CD4-positive, alpha-beta memory T cell (primary cell): ENCODE measurements at regions not wholly inside any gene's neighbourhood (a gene's known extent, or its start where the extent isn't known, plus 50 kb on each side); places are given as distances from the start of the nearest gene placed in this dataset.
"Not testable (repeated sequence)": the region's sequence is repeated elsewhere in the genome, so short reads cannot be mapped to it uniquely, and the experiment has no call there.

ENCODE experiments used
- CTCF ChIA-PET: fragments of 350-600 bp; sonication (Branson Sonifier 250); formaldehyde crosslinking; loops from one replicate; lab custom pipeline; 2021; ENCODE audit warnings: inconsistent platforms; ENCODE audit not compliant: partially characterized antibody; lab: Charles Lee
- POLR2A ChIA-PET: fragments of 350-600 bp; sonication (Branson Sonifier 250); formaldehyde crosslinking; loops from one replicate; lab custom pipeline; 2021; ENCODE audit not compliant: partially characterized antibody; lab: Charles Lee
- DNase-seq, 5 donors: peaks; one replicate each; pipeline versions ENCODE4 v3.0.0 to v3.0.0-alpha.2; 2020 to 2022; ENCODE audit warnings: mixed read lengths in 1 of 5
- H3K27ac ChIP-seq: one replicate; pipeline ENCODE4 v1.7.0; 2013; ENCODE audit warnings: low read depth, low read length
- H3K27me3 ChIP-seq: 2 replicates; pipeline ENCODE4 v1.7.0; 2013; ENCODE audit warnings: mild to moderate bottlenecking, low read length, moderate library complexity; ENCODE audit not compliant: insufficient read depth
- H3K36me3 ChIP-seq: 2 replicates; pipeline ENCODE4 v1.7.0; 2013; ENCODE audit warnings: mild to moderate bottlenecking, low read length, moderate library complexity; ENCODE audit not compliant: insufficient read depth
- H3K4me1 ChIP-seq: 2 replicates; pipeline ENCODE4 v1.7.0; 2013; ENCODE audit warnings: mild to moderate bottlenecking, low read length, moderate library complexity; ENCODE audit not compliant: insufficient read depth
- H3K4me3 ChIP-seq, 2 donors: one replicate each; pipeline ENCODE4 v1.7.0; 2013; ENCODE audit warnings: low read length in 2 of 2, mild to moderate bottlenecking in 1 of 2
- H3K9me3 ChIP-seq, 2 donors: one replicate each; pipeline ENCODE4 v1.7.0; 2013; ENCODE audit warnings: low read length in 2 of 2, control low read depth in 1 of 2; ENCODE audit not compliant: control insufficient read depth in 1 of 2
- H3K27ac Mint-ChIP-seq, 7 donors: one replicate each; pipeline ENCODE4 v1.8.0; 2020 to 2021; ENCODE audit warnings: mixed read lengths in 7 of 7, mild to moderate bottlenecking in 6 of 7, inconsistent platforms in 3 of 7, moderate library complexity in 3 of 7
- H3K27me3 Mint-ChIP-seq, 2 donors: one replicate each; pipeline ENCODE4 v1.8.0; 2020 to 2021; ENCODE audit warnings: mixed read lengths in 2 of 2
- H3K36me3 Mint-ChIP-seq, 2 donors: one replicate each; pipeline ENCODE4 v1.8.0; 2020 to 2021; ENCODE audit warnings: mixed read lengths in 2 of 2, inconsistent platforms in 1 of 2, mild to moderate bottlenecking in 1 of 2
- H3K4me1 Mint-ChIP-seq, 4 donors: one replicate each; pipeline ENCODE4 v1.8.0; 2020 to 2021; ENCODE audit warnings: mixed read lengths in 4 of 4, mild to moderate bottlenecking in 1 of 4
- H3K4me3 Mint-ChIP-seq, 8 donors: one replicate each; pipeline ENCODE4 v1.8.0; 2020 to 2021; ENCODE audit warnings: mixed read lengths in 8 of 8, mild to moderate bottlenecking in 7 of 8, moderate library complexity in 6 of 8, inconsistent platforms in 3 of 8
- H3K9me3 Mint-ChIP-seq, 8 donors: one replicate each; pipeline ENCODE4 v1.8.0; 2020 to 2021; ENCODE audit warnings: mixed read lengths in 8 of 8, mild to moderate bottlenecking in 5 of 8, inconsistent platforms in 3 of 8, moderate library complexity in 1 of 8
- intact Hi-C: fragments of 100-400 bp; cut with micrococcal nuclease; formaldehyde crosslinking; loops from one replicate; pipeline ENCODE4 v1.15.1; 2023

DNA sequence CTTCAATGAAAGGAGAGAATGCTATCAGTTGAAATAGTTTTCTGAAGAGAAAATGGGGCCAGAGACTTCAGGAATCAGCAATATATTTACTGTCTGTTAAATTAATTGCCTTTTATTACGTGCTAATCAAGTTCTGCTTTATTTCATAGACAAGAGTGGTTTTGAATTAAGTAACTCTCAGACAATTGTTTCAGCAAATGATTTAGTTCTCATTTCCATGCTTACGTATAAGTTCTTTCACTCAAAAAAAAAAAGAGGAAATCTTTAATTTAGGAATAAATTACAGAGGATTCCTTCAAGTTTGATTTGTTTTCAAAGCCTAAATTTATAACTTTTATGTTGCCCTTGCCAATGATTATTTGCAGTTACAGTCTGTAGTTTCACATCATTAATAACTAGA, 163.5 kb downstream of the SPATA31A6 start:
- H3K36me3 Mint-ChIP-seq, DNase-seq, H3K4me3 Mint-ChIP-seq, H3K36me3 ChIP-seq, H3K27me3 ChIP-seq, H3K4me3 ChIP-seq, POLR2A ChIA-PET, intact Hi-C loops, H3K4me1 ChIP-seq, H3K27me3 Mint-ChIP-seq, H3K4me1 Mint-ChIP-seq, H3K9me3 Mint-ChIP-seq, H3K27ac Mint-ChIP-seq, H3K27ac ChIP-seq, H3K9me3 ChIP-seq, CTCF ChIA-PET: not testable (repeated sequence)

DNA sequence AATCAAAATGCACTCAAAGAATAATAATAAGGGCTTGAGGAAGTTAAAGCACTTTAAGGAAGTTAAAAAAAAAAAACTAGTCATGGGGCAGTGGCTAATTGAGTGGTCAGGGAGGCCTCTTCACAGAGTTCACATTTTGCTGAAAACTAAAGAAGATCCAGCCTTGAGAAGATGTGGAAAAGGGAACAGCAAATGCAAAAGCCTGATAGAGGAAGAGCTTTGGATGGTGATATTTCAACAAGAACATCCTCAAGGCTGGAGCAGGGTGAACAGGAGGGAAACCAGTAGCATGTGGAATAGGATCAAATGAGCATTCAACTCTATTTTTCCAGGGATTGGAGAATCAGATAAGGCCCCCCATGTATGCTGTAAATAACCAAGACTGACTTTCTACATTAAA, 165.7 kb downstream of the SPATA31A6 start:
- intact Hi-C loops, H3K4me3 Mint-ChIP-seq, H3K27ac ChIP-seq, H3K36me3 Mint-ChIP-seq, H3K27ac Mint-ChIP-seq, DNase-seq, H3K4me1 ChIP-seq, H3K4me1 Mint-ChIP-seq, H3K9me3 ChIP-seq, H3K27me3 Mint-ChIP-seq, H3K27me3 ChIP-seq, H3K36me3 ChIP-seq, POLR2A ChIA-PET, H3K4me3 ChIP-seq, CTCF ChIA-PET, H3K9me3 Mint-ChIP-seq: not testable (repeated sequence)

DNA sequence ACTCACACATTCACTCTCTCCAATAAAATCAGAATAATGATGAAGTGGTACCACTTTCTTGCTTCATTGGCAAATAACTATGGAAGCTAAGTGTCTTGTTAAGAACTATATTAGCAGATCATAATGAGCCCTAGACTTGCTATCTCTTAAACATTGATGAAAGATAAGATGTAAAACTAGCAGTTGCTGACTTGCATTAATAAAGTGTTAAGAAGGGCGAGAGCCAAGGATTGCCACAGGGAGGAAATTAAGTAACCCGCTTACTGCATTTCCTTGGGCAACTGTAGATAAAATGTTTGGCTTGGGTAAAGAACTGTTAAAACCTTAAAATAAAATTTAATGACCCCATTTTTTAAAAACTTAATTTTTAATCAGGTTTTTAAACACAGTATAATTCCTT, 167.0 kb downstream of the SPATA31A6 start:
- H3K9me3 ChIP-seq, H3K36me3 Mint-ChIP-seq, intact Hi-C loops, H3K36me3 ChIP-seq, H3K27ac ChIP-seq, H3K27ac Mint-ChIP-seq, POLR2A ChIA-PET, H3K4me3 ChIP-seq, H3K27me3 ChIP-seq, CTCF ChIA-PET, H3K4me1 Mint-ChIP-seq, H3K4me3 Mint-ChIP-seq, DNase-seq, H3K9me3 Mint-ChIP-seq, H3K27me3 Mint-ChIP-seq, H3K4me1 ChIP-seq: not testable (repeated sequence)

DNA sequence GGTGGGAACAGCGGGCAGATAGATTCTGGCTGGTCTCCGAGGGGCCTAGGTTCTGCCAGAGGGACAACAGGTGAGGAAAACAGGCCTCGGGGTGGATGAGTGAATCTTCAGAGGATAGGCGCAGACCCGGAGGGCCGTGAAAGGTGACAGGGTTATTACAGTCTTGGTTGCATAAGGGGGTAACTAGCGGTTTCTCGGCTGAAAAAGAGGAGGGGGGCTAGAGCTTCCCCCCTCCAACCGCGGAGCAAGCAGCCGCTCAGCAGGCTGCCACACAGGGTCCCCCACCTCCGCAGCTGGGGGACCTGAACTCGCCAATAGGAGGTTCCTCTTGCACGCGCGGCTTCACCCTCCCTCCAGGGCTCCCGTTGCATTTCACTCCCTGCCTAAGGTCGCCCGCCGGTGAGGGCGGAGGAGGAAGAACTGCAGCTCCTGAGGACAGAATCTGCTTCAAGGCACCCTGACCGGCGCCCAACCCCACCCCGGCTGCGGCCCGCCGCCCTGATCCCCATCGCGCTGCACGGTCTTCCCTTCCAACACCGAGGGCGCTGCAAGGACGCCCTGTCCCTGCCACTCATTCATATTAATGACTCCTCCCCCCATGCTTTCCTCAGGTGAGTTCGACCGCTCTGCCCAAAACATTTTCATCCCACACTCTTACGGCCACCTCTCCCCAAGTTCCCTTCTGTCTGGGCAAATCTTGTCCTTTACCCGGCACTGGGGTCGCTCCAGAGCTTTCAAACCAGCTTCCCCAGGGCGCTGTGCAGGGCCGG, 174.3 kb downstream of the SPATA31A6 start:
- DNase-seq, intact Hi-C loops, H3K27ac Mint-ChIP-seq, H3K27me3 ChIP-seq, H3K9me3 Mint-ChIP-seq, H3K27ac ChIP-seq, CTCF ChIA-PET, H3K36me3 ChIP-seq, H3K36me3 Mint-ChIP-seq, H3K4me1 ChIP-seq, H3K9me3 ChIP-seq, H3K4me3 ChIP-seq, POLR2A ChIA-PET: not testable (repeated sequence)
- Mint-ChIP-seq H3K27me3 (peaks cover 7 to 12% of the 10 kb centered on the region in 2 donors), H3K4me3 (peak overlapping the region in 7 of 8 donors; percentile 12 to 84 (median 51)), H3K4me1 (peaks cover 2 to 13% (median 4%) of the 10 kb centered on the region in 4 donors)

DNA sequence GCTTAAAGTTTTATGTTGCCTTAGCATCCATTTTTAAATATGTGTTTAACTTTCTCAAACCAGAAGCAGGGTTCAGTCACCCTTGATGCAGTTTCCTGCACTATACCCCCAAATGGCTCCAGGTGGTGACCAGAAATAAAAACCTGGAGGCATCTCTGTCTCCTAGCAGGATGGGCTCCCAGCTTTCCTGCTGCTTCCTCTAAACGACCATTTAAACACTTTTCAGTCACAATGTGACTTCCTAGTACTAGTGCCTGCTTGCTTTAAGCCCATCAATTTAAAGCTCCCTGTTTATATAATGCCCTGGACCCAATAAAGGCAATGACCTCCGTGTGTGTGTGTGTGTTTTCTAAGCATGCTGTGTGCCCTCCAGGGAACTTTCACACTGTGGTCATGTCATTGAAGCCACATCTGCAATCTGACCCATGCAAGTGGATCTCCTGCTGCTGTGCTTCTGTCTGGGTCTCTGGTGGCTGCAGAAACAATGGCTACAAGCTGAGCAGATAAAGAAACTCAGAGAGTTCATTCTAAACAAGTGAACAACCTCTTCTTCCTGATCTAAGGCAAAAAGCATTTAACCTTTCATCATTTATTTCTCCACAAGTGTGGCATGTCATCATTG, 175.3 kb downstream of the SPATA31A6 start:
- H3K36me3 ChIP-seq, H3K4me1 ChIP-seq, H3K9me3 ChIP-seq, H3K36me3 Mint-ChIP-seq, intact Hi-C loops, DNase-seq, H3K27ac Mint-ChIP-seq, H3K9me3 Mint-ChIP-seq, H3K4me3 ChIP-seq, H3K27me3 ChIP-seq, H3K27ac ChIP-seq, CTCF ChIA-PET, POLR2A ChIA-PET: not testable (repeated sequence)
- H3K4me3 Mint-ChIP-seq, result peak overlapping the region in 2 of 8 donors; percentile 9 to 58
- peaks cover 2 to 13% (median 4%) of the 10 kb centered on the region in 4 donors for H3K4me1 Mint-ChIP-seq
- H3K27me3 Mint-ChIP-seq, result peaks cover 7 to 12% of the 10 kb centered on the region in 2 donors

DNA sequence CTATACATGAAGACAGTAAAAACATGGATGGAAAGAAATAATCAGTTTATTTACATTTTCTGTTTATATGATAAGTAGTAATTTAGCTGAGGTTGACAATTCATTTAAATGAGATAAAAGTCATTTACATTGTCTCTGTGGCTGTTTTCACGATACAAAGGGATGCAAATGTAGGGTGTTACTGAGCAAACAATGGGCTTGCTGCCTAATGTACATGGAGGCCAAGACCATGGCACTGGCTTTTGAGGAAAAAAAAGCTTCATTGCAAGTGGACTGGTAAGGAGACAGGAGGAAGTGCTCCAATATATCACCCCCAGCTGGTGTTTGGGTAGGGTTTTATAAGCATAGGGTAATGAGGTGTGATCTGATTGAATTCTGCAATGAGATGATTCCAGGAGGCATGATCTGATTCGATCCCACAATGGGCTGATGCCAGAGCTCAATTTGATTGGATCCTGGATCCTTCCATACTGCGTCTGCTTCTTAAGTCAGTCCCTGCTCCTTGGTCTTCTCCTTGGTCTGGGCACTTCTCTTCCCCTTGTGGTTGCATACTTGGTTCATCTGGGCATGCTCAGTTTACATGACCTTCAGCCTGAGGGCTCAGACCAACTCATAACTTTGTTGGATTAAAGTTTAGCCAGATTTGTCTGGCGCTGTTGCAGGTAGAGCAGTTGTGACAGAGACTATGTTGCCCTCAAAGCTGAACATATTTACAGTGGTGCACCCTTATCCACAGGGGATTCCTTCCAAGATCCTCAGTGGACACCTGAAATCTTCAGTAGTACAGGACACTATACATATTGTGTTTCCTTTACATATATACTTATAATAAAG, 181.2 kb downstream of the SPATA31A6 start:
- H3K9me3 Mint-ChIP-seq, H3K27ac Mint-ChIP-seq, H3K4me3 ChIP-seq, H3K4me1 ChIP-seq, DNase-seq, POLR2A ChIA-PET, H3K9me3 ChIP-seq, H3K36me3 Mint-ChIP-seq, H3K27ac ChIP-seq, H3K4me3 Mint-ChIP-seq, H3K27me3 ChIP-seq, H3K4me1 Mint-ChIP-seq, H3K27me3 Mint-ChIP-seq, H3K36me3 ChIP-seq, CTCF ChIA-PET, intact Hi-C loops: not testable (repeated sequence)

DNA sequence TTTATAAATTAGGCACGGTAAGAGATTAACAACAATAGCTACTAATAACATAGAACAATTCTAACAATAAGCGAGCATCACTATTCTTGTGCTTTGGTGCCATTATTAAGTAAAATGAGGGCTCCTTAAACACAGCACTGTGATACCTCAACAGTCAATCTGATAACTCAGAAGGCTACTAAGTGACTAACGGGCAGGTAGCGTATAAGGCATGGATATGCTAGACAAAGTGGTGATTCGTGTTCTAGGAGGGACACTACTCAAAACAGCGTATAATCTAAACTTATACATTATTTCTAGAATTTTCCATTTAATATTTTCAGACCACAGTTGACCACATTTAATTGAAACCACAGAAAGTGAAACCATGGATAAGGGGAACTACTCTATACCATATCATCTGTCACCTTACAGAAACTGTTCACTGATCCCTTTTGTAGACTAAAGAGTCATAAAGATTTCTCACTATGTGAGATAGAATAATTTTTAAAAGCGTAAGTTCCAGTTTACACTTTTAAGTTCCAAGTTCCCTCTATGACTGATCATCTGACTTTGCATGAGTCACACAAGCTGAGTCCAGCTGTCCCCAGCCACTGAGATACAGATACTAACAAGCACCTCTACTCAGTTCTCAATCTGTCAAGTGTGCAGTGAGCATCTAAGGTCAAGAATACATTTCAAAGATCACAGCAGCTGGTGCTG, 181.9 kb downstream of the SPATA31A6 start:
- DNase-seq, H3K27ac Mint-ChIP-seq, H3K9me3 Mint-ChIP-seq, H3K4me3 Mint-ChIP-seq, H3K4me1 ChIP-seq, H3K27me3 ChIP-seq, H3K4me3 ChIP-seq, CTCF ChIA-PET, H3K4me1 Mint-ChIP-seq, H3K27me3 Mint-ChIP-seq, intact Hi-C loops, H3K36me3 ChIP-seq, H3K27ac ChIP-seq, POLR2A ChIA-PET, H3K9me3 ChIP-seq, H3K36me3 Mint-ChIP-seq: not testable (repeated sequence)
